HEK293 (cell line): ENCODE measurements at regions not wholly inside any gene's neighbourhood (a gene's known extent, or its start where the extent isn't known, plus 50 kb on each side); places are given as distances from the start of the nearest gene placed in this dataset.

ENCODE experiments used
- ATF2 ChIP-seq: fragments of 450-650 bp; formaldehyde crosslinking; IDR thresholded peaks from 2 replicates; pipeline ENCODE4 v1.5.1; 2016; ENCODE audit warnings: missing biosample characterization, missing genetic modification characterization, low read depth
- CTCF ChIP-seq: fragments of 450-650 bp; formaldehyde crosslinking; IDR thresholded peaks from 2 replicates; pipeline ENCODE4 v1.5.1; 2016; ENCODE audit warnings: missing biosample characterization, missing genetic modification characterization
- FEZF1 ChIP-seq: fragments of 450-650 bp; formaldehyde crosslinking; IDR thresholded peaks from 2 replicates; pipeline ENCODE4 v1.5.1; 2016; ENCODE audit warnings: missing biosample characterization, missing genetic modification characterization
- PATZ1 ChIP-seq: fragments of 450-650 bp; formaldehyde crosslinking; IDR thresholded peaks from 2 replicates; pipeline ENCODE4 v1.5.1; 2016; ENCODE audit warnings: missing biosample characterization, missing genetic modification characterization
- SALL2 ChIP-seq: fragments of 450-650 bp; formaldehyde crosslinking; IDR thresholded peaks from 2 replicates; pipeline ENCODE4 v1.5.0; 2017; ENCODE audit warnings: missing biosample characterization, mild to moderate bottlenecking, missing genetic modification characterization, borderline replicate concordance
- SP3 ChIP-seq: fragments of 450-650 bp; formaldehyde crosslinking; IDR thresholded peaks from 2 replicates; pipeline ENCODE4 v1.5.1; 2016; ENCODE audit warnings: missing biosample characterization, missing genetic modification characterization
- TRIM28 ChIP-seq: IDR thresholded peaks from 2 replicates; pipeline ENCODE4 v1.6.1; 2011; ENCODE audit warnings: low read length, control low read depth, borderline replicate concordance
- ZNF10 ChIP-seq: fragments of 450-650 bp; formaldehyde crosslinking; IDR thresholded peaks from 2 replicates; pipeline ENCODE4 v1.5.1; 2017; ENCODE audit warnings: missing biosample characterization, missing genetic modification characterization
- ZNF148 ChIP-seq: fragments of 450-650 bp; formaldehyde crosslinking; IDR thresholded peaks from 2 replicates; pipeline ENCODE4 v1.5.0; 2017; ENCODE audit warnings: missing biosample characterization, missing genetic modification characterization, borderline replicate concordance
- ZNF311 ChIP-seq: fragments of 450-650 bp; formaldehyde crosslinking; IDR thresholded peaks from 2 replicates; pipeline ENCODE4 v1.5.1; 2017; ENCODE audit warnings: missing biosample characterization, missing genetic modification characterization, borderline replicate concordance
- ZNF600 ChIP-seq: fragments of 450-650 bp; formaldehyde crosslinking; IDR thresholded peaks from 2 replicates; pipeline ENCODE4 v1.5.1; 2016; ENCODE audit warnings: missing biosample characterization, missing genetic modification characterization
- ZSCAN16 ChIP-seq: fragments of 450-650 bp; formaldehyde crosslinking; IDR thresholded peaks from 2 replicates; pipeline ENCODE4 v1.5.1; 2016; ENCODE audit warnings: missing biosample characterization, missing genetic modification characterization
- TF ChIP-seq, protein P1 (sequence below): fragments of 450-650 bp; formaldehyde crosslinking; IDR thresholded peaks from 2 replicates; pipeline ENCODE4 v1.5.1; 2016; ENCODE audit warnings: missing biosample characterization, missing genetic modification characterization

GRCh38 chr15:91678003-91678402, 175.5 kb upstream of the SLCO3A1 start:
- TF ChIP-seq ZNF600 (tag by site-specific recombination), result no peak
- TF ChIP-seq SP3, result no peak
- no peak for TF ChIP-seq TRIM28
- no peak for TF ChIP-seq CTCF (tag by site-specific recombination)
- TF ChIP-seq, protein P1, sequence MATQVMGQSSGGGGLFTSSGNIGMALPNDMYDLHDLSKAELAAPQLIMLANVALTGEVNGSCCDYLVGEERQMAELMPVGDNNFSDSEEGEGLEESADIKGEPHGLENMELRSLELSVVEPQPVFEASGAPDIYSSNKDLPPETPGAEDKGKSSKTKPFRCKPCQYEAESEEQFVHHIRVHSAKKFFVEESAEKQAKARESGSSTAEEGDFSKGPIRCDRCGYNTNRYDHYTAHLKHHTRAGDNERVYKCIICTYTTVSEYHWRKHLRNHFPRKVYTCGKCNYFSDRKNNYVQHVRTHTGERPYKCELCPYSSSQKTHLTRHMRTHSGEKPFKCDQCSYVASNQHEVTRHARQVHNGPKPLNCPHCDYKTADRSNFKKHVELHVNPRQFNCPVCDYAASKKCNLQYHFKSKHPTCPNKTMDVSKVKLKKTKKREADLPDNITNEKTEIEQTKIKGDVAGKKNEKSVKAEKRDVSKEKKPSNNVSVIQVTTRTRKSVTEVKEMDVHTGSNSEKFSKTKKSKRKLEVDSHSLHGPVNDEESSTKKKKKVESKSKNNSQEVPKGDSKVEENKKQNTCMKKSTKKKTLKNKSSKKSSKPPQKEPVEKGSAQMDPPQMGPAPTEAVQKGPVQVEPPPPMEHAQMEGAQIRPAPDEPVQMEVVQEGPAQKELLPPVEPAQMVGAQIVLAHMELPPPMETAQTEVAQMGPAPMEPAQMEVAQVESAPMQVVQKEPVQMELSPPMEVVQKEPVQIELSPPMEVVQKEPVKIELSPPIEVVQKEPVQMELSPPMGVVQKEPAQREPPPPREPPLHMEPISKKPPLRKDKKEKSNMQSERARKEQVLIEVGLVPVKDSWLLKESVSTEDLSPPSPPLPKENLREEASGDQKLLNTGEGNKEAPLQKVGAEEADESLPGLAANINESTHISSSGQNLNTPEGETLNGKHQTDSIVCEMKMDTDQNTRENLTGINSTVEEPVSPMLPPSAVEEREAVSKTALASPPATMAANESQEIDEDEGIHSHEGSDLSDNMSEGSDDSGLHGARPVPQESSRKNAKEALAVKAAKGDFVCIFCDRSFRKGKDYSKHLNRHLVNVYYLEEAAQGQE, result no peak
- no peak for TF ChIP-seq PATZ1 (tag by site-specific recombination)
- TF ChIP-seq ZSCAN16, result no peak
- TF ChIP-seq FEZF1 (tag by site-specific recombination), result no peak
- no peak for TF ChIP-seq ZNF148 (tag by site-specific recombination)
- TF ChIP-seq ZNF311 (tag by site-specific recombination), result no peak
- no peak for TF ChIP-seq SALL2 (tag by site-specific recombination)
- TF ChIP-seq ATF2 (tag by site-specific recombination), result no peak
- TF ChIP-seq ZNF10, result no peak
